GM12872 (cell line): ENCODE measurements at regions not wholly inside any gene's neighbourhood (a gene's known extent, or its start where the extent isn't known, plus 50 kb on each side); places are given as distances from the start of the nearest gene placed in this dataset.

Source experiments
- TF ChIP-seq, protein P1 (sequence below): IDR thresholded peaks from 3 replicates; pipeline ENCODE4 v1.5.1; 2011; ENCODE audit warnings: low read depth, mild to moderate bottlenecking, low read length, moderate library complexity; ENCODE audit not compliant: insufficient read depth

DNA sequence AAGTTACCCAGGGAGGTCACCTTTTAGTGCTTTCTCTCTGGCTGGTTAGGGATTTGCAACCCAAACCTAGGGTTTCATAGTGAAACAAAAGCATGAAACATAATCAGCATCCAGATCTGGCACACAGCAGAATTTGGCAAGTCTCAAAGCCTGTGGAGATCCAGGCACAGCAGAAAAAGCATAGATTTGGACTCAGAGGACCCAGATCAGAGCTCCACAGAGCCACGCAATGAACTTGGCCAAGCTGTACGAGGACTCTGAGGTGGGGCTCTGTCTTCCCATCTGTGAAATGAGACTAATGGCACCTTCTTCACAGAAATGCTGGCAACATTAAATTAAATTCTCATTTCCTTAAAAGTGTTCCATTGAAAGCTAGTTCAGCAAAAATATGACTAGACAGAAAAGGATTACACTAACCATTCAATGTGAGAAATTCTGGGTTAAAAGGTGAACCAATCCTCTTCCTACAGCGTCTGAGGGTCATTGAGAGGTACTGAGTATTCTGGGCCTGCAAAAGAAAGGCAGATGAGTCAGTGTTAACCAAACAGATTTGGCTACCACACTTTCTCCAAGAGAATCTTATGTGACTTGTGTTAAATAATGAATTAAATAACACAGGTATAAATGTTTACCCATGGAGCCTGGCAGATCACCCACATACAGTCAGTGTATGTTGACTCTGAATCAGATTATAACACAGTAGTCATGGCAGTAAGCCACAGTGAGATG, 266.3 kb downstream of the MREG start:
- TF ChIP-seq, protein P1, sequence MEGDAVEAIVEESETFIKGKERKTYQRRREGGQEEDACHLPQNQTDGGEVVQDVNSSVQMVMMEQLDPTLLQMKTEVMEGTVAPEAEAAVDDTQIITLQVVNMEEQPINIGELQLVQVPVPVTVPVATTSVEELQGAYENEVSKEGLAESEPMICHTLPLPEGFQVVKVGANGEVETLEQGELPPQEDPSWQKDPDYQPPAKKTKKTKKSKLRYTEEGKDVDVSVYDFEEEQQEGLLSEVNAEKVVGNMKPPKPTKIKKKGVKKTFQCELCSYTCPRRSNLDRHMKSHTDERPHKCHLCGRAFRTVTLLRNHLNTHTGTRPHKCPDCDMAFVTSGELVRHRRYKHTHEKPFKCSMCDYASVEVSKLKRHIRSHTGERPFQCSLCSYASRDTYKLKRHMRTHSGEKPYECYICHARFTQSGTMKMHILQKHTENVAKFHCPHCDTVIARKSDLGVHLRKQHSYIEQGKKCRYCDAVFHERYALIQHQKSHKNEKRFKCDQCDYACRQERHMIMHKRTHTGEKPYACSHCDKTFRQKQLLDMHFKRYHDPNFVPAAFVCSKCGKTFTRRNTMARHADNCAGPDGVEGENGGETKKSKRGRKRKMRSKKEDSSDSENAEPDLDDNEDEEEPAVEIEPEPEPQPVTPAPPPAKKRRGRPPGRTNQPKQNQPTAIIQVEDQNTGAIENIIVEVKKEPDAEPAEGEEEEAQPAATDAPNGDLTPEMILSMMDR = no peak

DNA sequence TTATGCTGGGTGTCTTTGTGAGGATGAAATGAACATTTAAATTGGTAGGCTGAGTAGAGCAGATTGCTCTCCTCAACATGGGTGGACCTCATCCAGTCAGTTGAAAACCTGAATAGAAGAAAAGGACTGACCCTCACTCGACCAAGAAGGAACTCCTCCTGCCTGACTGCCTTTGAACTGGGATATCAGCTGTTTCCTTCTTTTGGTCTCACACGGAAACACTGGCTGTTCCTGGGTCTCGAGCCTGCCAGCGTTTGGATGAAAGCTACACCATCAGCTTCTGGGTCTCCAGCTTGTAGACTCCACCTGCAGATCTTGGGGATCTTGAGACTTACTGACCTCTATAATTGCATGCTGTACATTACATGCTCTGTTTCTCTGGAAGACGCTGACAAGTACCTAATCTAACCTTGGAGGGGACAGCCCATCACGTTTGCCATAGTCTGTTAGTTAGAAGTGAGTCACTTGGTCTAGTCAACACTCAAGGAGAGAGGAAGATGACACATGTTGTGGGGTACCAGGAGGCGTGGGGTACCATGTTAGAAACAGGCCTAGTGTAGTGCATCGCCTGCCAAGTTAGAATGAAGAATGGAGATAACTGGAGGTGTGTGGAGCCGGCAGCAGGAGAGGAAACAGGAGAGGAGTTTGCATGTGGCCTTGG, 267.0 kb downstream of the MREG start:
- TF ChIP-seq, protein P1 = no peak

DNA sequence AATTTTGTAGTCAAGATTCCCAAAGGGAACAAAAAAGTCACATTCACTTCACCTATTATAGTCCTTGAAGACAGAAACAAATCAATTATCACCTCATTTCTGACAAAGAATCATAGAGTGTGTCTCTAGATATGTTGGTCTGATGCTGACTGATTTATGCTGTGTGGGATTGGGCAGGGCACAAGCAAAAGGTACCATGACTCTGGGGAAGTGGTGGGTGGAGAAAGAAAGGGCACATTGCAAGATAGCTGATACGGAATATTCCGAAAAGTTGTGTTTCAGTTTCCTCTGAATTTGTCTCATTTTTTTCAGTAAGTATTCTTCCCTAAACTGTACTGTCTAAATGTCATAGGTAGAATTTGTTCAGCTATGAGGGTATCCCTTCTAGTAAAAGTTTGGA, 268.0 kb downstream of the MREG start:
- TF ChIP-seq, protein P1 = no peak

DNA sequence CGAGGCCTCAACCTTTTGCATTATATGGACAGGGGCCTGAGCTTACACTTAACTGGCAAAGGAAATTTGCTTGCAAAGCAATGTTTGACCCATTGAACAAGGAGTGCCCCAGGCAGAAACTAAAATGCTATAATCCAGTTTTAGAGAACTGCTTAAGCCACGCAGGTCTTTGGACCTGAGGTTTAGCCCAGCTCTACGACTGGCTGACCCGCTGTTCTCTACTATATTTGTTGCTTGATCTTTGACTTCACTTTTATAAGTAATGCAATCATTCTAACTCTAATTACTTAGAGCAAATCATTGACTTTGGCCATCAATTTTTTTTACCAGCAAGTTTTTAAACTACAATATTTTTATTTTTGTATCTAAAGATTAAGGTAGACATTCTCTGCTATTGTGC, 268.8 kb downstream of the MREG start:
- TF ChIP-seq, protein P1 = no peak

DNA sequence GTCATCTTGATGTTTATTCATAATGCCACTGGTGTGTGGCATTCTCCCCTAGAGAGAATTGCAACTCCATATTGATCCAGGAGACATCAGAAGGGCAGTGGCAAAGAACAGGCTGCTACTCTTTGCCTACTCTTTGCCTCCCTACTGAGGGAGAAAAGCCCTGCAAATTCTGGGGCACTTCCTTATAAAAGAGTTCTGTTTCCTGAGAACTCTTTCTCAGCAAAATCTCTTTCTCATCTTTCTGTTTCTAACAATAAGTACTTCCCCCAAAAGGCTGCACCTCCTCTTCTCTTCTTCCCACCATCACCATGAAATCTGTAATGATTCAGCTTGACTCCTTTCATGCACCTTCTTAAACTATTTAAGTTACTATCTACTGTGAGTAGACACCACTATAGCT, 270.3 kb downstream of the MREG start:
- TF ChIP-seq, protein P1 = no peak

DNA sequence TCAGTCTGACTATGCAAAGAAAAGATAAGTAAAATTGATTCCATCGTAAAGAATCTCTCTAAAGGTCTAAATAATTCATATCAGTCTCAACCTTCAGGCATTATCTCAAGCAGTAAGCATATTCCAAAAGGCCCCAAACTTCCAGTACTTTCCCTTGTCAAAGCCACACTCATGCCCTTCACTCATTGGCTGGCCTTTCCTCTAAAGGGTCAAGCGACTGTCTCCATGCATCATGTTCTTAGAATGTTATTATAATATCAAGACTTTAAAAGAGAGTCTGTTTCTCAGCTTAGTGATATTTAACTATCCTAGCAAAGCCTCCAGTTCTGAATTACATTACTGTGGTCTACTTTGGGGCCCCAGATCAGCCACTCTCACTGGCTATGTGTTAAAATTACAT, 271.3 kb downstream of the MREG start:
- TF ChIP-seq, protein P1 = no peak

DNA sequence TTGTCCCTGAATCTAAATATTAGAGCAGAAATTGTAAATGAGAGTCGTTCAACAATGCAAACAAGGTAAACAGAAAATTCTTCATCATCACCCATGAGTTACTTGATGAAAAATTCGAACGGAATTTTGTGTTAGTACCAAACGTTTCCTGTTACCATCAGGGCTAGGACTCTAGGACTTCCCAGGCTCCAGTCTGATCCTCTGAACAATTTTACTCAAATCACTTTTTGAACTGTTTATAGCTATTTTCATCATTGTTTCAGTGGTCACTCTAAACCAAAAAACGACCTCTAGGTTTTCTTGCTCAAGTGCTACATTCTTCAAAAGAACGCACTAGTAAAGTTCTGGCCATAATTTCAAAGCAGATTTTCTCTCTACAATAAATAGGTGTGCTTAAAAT, 273.3 kb downstream of the MREG start:
- TF ChIP-seq, protein P1 = no peak
